ENCODE measurements at regions not wholly inside any gene's neighbourhood (a gene's known extent, or its start where the extent isn't known, plus 50 kb on each side); places are given as distances from the start of the nearest gene placed in this dataset.

- no peak for DNase-seq (ENCODE audit: low spot score)
- CTCF ChIA-PET: no interaction called here
- POLR2A ChIA-PET (ENCODE audit: low non-redundant PET): no interaction called here
- no peak overlapping the region for H3K27ac ChIP-seq
- TF ChIP-seq CTCF (conservative IDR thresholded peaks at IDR 0.05; ENCODE audit: low read depth): no peak
Observed at GRCh38 chr2:35714883-35715282, 640.7 kb upstream of the CRIM1 start.

- DNase-seq (ENCODE audit: low spot score): no peak
- no peak for TF ChIP-seq CTCF (conservative IDR thresholded peaks at IDR 0.05; ENCODE audit: low read depth)
- ChIA-PET POLR2A (ENCODE audit: low non-redundant PET) (no interaction called here), CTCF (no interaction called here)
- no peak overlapping the region for H3K27ac ChIP-seq
Observed at GRCh38 chr2:35708411-35708923, 647.1 kb upstream of the CRIM1 start.

GRCh38 chr2:35688309-35688708 lies 667.3 kb upstream of the CRIM1 start:
- DNase-seq (ENCODE audit: low spot score): no peak
- ChIA-PET POLR2A (ENCODE audit: low non-redundant PET) (no interaction called here), CTCF (interaction anchor here (0.6 kb wide), 1 partner anchor 1743 kb away, joined by 4 read pairs; no protein-coding TSS in a partner anchor)
- H3K27ac ChIP-seq: no peak overlapping the region
- no peak for TF ChIP-seq CTCF (conservative IDR thresholded peaks at IDR 0.05; ENCODE audit: low read depth)

- DNase-seq (ENCODE audit: low spot score): no peak
- no peak for TF ChIP-seq CTCF (conservative IDR thresholded peaks at IDR 0.05; ENCODE audit: low read depth)
- CTCF ChIA-PET: no interaction called here
- POLR2A ChIA-PET (ENCODE audit: low non-redundant PET): no interaction called here
- no peak overlapping the region for H3K27ac ChIP-seq
Observed at GRCh38 chr2:35651688-35652323, 703.8 kb upstream of the CRIM1 start.

GRCh38 chr2:35614640-35615039 lies 740.9 kb upstream of the CRIM1 start:
- H3K27ac ChIP-seq: no peak overlapping the region
- TF ChIP-seq CTCF (conservative IDR thresholded peaks at IDR 0.05; ENCODE audit: low read depth): no peak
- DNase-seq (ENCODE audit: low spot score): no peak
- ChIA-PET POLR2A (ENCODE audit: low non-redundant PET) (no interaction called here), CTCF (no interaction called here)

GRCh38 chr2:35606394-35606793 lies 749.2 kb upstream of the CRIM1 start:
- ChIA-PET CTCF (no interaction called here), POLR2A (ENCODE audit: low non-redundant PET) (no interaction called here)
- no peak overlapping the region for H3K27ac ChIP-seq
- TF ChIP-seq CTCF (conservative IDR thresholded peaks at IDR 0.05; ENCODE audit: low read depth): no peak
- no peak for DNase-seq (ENCODE audit: low spot score)
